ENCODE measurements at regions not wholly inside any gene's neighbourhood (a gene's known extent, or its start where the extent isn't known, plus 50 kb on each side); places are given as distances from the start of the nearest gene placed in this dataset.

DNA sequence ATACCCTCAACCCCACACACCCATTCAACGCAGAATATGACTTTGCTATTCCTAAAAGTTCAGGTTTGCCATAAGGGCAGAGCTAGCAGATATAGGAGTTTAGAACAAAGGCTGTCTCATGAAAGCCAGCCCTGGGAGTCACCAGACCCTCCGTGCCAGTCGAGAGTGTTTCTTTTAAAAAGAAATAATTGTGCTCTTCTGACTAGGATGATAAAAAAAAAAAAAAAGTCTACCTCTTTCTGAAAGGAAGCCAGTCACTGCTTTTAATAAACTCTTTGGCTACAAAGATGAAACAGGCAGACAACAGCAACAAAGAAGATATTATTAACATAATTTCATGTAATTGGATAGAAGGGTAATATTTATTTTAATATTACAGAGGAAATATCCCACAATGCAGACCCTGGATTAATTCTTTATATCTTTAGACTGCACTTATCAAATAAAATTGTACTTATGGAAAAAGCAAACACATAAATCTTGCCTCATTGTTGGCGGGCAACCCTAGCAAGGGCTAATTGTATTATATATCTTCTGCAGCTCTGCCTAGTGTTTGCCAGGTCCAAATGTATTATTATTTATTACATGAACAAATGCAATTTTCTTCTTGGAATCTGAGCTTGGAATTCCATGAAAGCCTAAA lies 277.5 kb upstream of the DYNLRB2 start:
- no peak overlapping the region for H3K9ac ChIP-seq (ENCODE audit: low read length)
- ChIA-PET CTCF (no interaction called here), POLR2A (ENCODE audit: unreplicated experiment) (no interaction called here)
- H3K27me3 ChIP-seq (ENCODE audit: low read length), result no peaks in the 10 kb centered on the region
- no peak overlapping the region for H3K27ac ChIP-seq (ENCODE audit: low read length)
- no peak overlapping the region for H2AFZ ChIP-seq (ENCODE audit: low read length)
- no peaks in the 10 kb centered on the region for H3K4me1 ChIP-seq (ENCODE audit: insufficient read depth, low read length)
- no peaks in the 10 kb centered on the region for H3K36me3 ChIP-seq (ENCODE audit: low read depth, low read length)
- ATAC-seq (no peak), DNase-seq (no peak)
- no peaks in the 10 kb centered on the region for H3K79me2 ChIP-seq (ENCODE audit: low read length)
- intact Hi-C loops (cut with micrococcal nuclease), result no loop called here
- H4K20me1 ChIP-seq (ENCODE audit: low read length), result no peaks in the 10 kb centered on the region
- BruUV-seq (replicated peaks), result no TSS peak
- no peaks in the 10 kb centered on the region for H3K9me2 ChIP-seq (replicated peaks; ENCODE audit: low read length)
- TF ChIP-seq EZH2 (IDR thresholded peaks at IDR 0.05; ENCODE audit: low read length, unreplicated experiment) (no peak), EZH2phosphoT487 (IDR thresholded peaks at IDR 0.05; ENCODE audit: borderline replicate concordance, low read length) (no peak)
- TF ChIP-seq, protein P1, sequence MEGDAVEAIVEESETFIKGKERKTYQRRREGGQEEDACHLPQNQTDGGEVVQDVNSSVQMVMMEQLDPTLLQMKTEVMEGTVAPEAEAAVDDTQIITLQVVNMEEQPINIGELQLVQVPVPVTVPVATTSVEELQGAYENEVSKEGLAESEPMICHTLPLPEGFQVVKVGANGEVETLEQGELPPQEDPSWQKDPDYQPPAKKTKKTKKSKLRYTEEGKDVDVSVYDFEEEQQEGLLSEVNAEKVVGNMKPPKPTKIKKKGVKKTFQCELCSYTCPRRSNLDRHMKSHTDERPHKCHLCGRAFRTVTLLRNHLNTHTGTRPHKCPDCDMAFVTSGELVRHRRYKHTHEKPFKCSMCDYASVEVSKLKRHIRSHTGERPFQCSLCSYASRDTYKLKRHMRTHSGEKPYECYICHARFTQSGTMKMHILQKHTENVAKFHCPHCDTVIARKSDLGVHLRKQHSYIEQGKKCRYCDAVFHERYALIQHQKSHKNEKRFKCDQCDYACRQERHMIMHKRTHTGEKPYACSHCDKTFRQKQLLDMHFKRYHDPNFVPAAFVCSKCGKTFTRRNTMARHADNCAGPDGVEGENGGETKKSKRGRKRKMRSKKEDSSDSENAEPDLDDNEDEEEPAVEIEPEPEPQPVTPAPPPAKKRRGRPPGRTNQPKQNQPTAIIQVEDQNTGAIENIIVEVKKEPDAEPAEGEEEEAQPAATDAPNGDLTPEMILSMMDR (conservative IDR thresholded peaks at IDR 0.05; ENCODE audit: low read depth, low read length), result no peak
- H3K4me2 ChIP-seq (ENCODE audit: low read length), result no peak overlapping the region
- no peaks in the 10 kb centered on the region for H3F3A ChIP-seq (ENCODE audit: low read length, unreplicated experiment)
- H3K4me3 ChIP-seq (ENCODE audit: low read length), result no peak overlapping the region
- no peaks in the 10 kb centered on the region for H3K9me3 ChIP-seq (ENCODE audit: low read length)

DNA sequence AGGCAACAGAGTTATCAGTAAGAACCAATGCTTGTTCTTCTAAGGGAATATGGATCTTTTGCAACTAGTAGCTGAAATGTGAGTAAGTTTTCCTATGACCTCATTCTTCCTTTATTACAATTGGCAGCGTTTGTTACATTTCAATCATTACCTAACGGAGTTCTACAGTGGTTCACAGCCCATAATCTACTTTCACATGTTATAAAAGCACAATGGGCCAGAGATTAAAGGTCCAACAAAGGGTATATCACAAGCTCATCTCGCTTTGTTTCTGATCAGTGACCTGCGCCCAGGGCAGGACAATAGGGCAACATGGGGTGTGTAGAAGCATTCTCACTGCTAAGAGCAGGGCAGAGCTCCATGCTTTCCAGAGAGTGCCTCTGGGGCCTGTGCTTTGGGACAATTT lies 279.9 kb upstream of the DYNLRB2 start:
- no peak overlapping the region for H2AFZ ChIP-seq (ENCODE audit: low read length)
- ChIA-PET POLR2A (ENCODE audit: unreplicated experiment) (no interaction called here), CTCF (no interaction called here)
- H3K4me3 ChIP-seq (ENCODE audit: low read length), result no peak overlapping the region
- H3K27ac ChIP-seq (ENCODE audit: low read length), result no peak overlapping the region
- no peaks in the 10 kb centered on the region for H4K20me1 ChIP-seq (ENCODE audit: low read length)
- H3K9me2 ChIP-seq (replicated peaks; ENCODE audit: low read length), result no peaks in the 10 kb centered on the region
- TF ChIP-seq, protein P1 (conservative IDR thresholded peaks at IDR 0.05; ENCODE audit: low read depth, low read length), result no peak
- no peaks in the 10 kb centered on the region for H3K36me3 ChIP-seq (ENCODE audit: low read depth, low read length)
- H3K27me3 ChIP-seq (ENCODE audit: low read length), result no peaks in the 10 kb centered on the region
- BruUV-seq (replicated peaks), result no TSS peak
- H3K9ac ChIP-seq (ENCODE audit: low read length), result no peak overlapping the region
- H3K79me2 ChIP-seq (ENCODE audit: low read length), result no peaks in the 10 kb centered on the region
- H3K4me1 ChIP-seq (ENCODE audit: insufficient read depth, low read length), result no peaks in the 10 kb centered on the region
- DNase-seq, result no peak
- no peaks in the 10 kb centered on the region for H3F3A ChIP-seq (ENCODE audit: low read length, unreplicated experiment)
- intact Hi-C loops (cut with micrococcal nuclease), result no loop called here
- no peaks in the 10 kb centered on the region for H3K9me3 ChIP-seq (ENCODE audit: low read length)
- H3K4me2 ChIP-seq (ENCODE audit: low read length), result no peak overlapping the region
- no peak for ATAC-seq

DNA sequence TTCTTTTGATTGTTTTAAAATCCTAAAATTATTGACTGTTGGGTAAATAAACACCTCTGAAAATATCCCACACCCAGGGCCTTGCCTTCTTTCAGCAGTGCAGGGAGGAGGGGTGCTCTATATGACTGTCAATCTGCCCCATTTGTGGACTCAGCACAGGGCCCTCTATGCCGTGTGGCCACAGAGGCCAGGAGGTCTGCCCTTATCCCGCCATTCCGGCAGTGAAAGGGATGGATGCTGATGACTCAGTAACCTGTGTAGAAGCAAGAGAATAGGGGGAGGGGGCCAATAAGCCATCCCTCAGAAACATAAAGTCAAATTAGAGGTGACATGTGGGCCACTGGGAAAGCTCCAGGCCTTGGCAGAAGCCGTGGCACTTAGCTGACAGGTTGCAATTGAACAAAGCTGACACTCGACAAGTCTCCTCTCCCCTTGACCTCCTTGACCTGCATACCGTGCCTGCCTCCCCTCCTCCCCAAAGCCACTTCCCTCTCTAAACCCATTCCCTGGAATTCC lies 281.4 kb upstream of the DYNLRB2 start:
- Histone ChIP-seq H4K20me1 (ENCODE audit: low read length) (no peaks in the 10 kb centered on the region), H3K9me3 (ENCODE audit: low read length) (no peaks in the 10 kb centered on the region), H3K9ac (ENCODE audit: low read length) (no peak overlapping the region), H3K4me3 (ENCODE audit: low read length) (no peak overlapping the region), H3K27me3 (ENCODE audit: low read length) (no peaks in the 10 kb centered on the region), H3K4me1 (ENCODE audit: insufficient read depth, low read length) (no peaks in the 10 kb centered on the region), H3F3A (ENCODE audit: low read length, unreplicated experiment) (no peaks in the 10 kb centered on the region), H3K79me2 (ENCODE audit: low read length) (no peaks in the 10 kb centered on the region), H3K36me3 (ENCODE audit: low read depth, low read length) (no peaks in the 10 kb centered on the region), H3K9me2 (replicated peaks; ENCODE audit: low read length) (no peaks in the 10 kb centered on the region), H2AFZ (ENCODE audit: low read length) (no peak overlapping the region), H3K27ac (ENCODE audit: low read length) (no peak overlapping the region), H3K4me2 (ENCODE audit: low read length) (no peak overlapping the region)
- CTCF ChIA-PET, result no interaction called here
- TF ChIP-seq, protein P1 (conservative IDR thresholded peaks at IDR 0.05; ENCODE audit: low read depth, low read length), result no peak
- TF ChIP-seq EZH2 (IDR thresholded peaks at IDR 0.05; ENCODE audit: low read length, unreplicated experiment), result no peak
- no peak for TF ChIP-seq EZH2phosphoT487 (IDR thresholded peaks at IDR 0.05; ENCODE audit: borderline replicate concordance, low read length)
- no peak for DNase-seq
- intact Hi-C loops (cut with micrococcal nuclease), result no loop called here
- BruUV-seq (replicated peaks), result no TSS peak
- POLR2A ChIA-PET (ENCODE audit: unreplicated experiment), result no interaction called here
- no peak for ATAC-seq

Data from PC-3 (cell line).